ENCODE measurements at regions not wholly inside any gene's neighbourhood (a gene's known extent, or its start where the extent isn't known, plus 50 kb on each side); places are given as distances from the start of the nearest gene placed in this dataset.

DNA sequence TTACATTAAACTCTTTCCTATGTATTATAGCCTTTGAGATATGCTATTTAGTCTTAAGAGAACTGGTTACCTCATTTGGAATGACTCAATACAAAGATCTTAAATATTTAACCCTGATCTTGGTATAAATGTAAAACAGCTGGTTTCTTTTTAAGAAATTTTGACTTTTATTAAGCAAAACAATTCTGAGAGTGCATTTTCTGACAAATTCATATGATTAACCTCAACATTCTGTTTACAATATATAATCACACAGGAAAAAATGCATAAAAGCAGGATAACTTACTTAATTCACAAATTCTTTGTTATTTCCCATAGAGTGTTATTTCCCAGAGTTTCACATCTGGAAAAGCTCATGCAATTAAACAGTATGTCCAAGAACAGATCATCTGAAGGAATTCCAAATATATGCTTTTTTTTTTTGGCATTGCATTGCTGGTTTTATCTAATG, 400.4 kb upstream of the THBS1 start:
- DNase-seq (ENCODE audit: low read depth) = no peak
- Histone ChIP-seq H3K36me3 (ENCODE audit: control insufficient read depth, insufficient read depth, low read length) (no peaks in the 10 kb centered on the region), H3K27me3 (ENCODE audit: control insufficient read depth, insufficient read depth, low read length) (no peaks in the 10 kb centered on the region), H3K4me3 (ENCODE audit: low read depth, low read length) (no peak overlapping the region)
- TF ChIP-seq, protein P1, sequence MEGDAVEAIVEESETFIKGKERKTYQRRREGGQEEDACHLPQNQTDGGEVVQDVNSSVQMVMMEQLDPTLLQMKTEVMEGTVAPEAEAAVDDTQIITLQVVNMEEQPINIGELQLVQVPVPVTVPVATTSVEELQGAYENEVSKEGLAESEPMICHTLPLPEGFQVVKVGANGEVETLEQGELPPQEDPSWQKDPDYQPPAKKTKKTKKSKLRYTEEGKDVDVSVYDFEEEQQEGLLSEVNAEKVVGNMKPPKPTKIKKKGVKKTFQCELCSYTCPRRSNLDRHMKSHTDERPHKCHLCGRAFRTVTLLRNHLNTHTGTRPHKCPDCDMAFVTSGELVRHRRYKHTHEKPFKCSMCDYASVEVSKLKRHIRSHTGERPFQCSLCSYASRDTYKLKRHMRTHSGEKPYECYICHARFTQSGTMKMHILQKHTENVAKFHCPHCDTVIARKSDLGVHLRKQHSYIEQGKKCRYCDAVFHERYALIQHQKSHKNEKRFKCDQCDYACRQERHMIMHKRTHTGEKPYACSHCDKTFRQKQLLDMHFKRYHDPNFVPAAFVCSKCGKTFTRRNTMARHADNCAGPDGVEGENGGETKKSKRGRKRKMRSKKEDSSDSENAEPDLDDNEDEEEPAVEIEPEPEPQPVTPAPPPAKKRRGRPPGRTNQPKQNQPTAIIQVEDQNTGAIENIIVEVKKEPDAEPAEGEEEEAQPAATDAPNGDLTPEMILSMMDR (IDR thresholded peaks at IDR 0.05; ENCODE audit: insufficient read depth, low read length, poor library complexity, severe bottlenecking) = no peak

- no peaks in the 10 kb centered on the region for H3K36me3 ChIP-seq (ENCODE audit: control insufficient read depth, insufficient read depth, low read length)
- TF ChIP-seq, protein P1 (IDR thresholded peaks at IDR 0.05; ENCODE audit: insufficient read depth, low read length, poor library complexity, severe bottlenecking) = no peak
- no peaks in the 10 kb centered on the region for H3K27me3 ChIP-seq (ENCODE audit: control insufficient read depth, insufficient read depth, low read length)
- no peak for DNase-seq (ENCODE audit: low read depth)
- no peak overlapping the region for H3K4me3 ChIP-seq (ENCODE audit: low read depth, low read length)
Measured at GRCh38 chr15:39181056-39181747, 399.7 kb upstream of the THBS1 start.

DNA sequence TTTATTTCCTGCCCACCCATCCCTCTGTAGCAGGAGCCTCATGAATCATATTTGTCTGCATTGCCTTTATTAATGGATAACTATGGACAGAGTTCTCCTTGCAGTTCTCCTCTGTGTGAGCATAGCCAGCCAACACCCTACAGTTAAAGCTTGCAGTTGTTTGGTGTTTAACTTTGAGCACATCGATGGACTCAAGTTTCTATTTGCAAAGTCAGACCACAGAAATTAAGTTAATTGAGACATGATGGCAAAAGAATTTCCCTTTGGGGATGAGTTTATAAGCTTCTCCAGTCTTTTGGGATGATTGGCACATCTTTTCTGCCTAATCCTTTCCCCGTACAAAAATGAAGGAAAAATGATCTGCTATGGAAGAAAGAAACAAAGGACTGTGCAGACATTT, 398.9 kb upstream of the THBS1 start:
- TF ChIP-seq, protein P1 (IDR thresholded peaks at IDR 0.05; ENCODE audit: insufficient read depth, low read length, poor library complexity, severe bottlenecking) = no peak
- Histone ChIP-seq H3K36me3 (ENCODE audit: control insufficient read depth, insufficient read depth, low read length) (no peaks in the 10 kb centered on the region), H3K4me3 (ENCODE audit: low read depth, low read length) (no peak overlapping the region), H3K27me3 (ENCODE audit: control insufficient read depth, insufficient read depth, low read length) (no peaks in the 10 kb centered on the region)
- no peak for DNase-seq (ENCODE audit: low read depth)

DNA sequence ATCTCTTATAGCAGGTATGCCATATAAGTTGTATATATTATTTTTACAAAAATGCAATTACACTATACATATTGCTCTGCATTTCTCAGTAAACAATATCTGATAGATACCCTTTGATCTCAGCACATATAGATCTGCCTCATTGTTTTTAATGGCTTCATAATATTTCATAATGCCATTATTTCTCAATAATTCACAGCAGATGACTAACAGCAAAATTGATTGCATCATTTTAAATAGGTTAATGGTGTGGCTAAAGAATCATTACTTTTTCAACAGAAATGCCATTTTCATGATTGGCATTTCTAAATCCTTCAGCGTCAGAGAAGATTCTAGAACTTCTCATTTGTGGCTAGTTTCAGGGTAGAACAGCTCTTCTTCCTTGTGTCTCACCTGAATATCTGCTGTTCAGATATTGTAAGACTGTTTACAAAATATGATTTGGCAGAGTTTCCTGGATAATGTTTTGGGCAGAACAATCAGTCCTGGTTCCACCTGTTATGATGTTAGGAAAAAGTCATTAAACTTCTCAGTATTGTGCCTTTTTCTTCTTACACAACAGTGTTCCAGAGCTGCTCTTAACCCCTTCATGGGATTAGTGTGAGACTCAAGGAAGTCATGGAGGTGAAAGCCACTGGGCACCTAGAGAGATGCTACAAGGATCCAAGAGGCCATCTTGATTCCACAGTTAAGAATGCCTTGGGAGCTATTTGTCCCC, 397.6 kb upstream of the THBS1 start:
- Histone ChIP-seq H3K4me3 (ENCODE audit: low read depth, low read length) (no peak overlapping the region), H3K36me3 (ENCODE audit: control insufficient read depth, insufficient read depth, low read length) (no peaks in the 10 kb centered on the region), H3K27me3 (ENCODE audit: control insufficient read depth, insufficient read depth, low read length) (no peaks in the 10 kb centered on the region)
- TF ChIP-seq, protein P1 (IDR thresholded peaks at IDR 0.05; ENCODE audit: insufficient read depth, low read length, poor library complexity, severe bottlenecking) = no peak
- DNase-seq (ENCODE audit: low read depth) = no peak

- TF ChIP-seq, protein P1 (IDR thresholded peaks at IDR 0.05; ENCODE audit: insufficient read depth, low read length, poor library complexity, severe bottlenecking) = no peak
- DNase-seq (ENCODE audit: low read depth) = no peak
- H3K27me3 ChIP-seq (ENCODE audit: control insufficient read depth, insufficient read depth, low read length) = no peaks in the 10 kb centered on the region
- H3K36me3 ChIP-seq (ENCODE audit: control insufficient read depth, insufficient read depth, low read length) = no peaks in the 10 kb centered on the region
- no peak overlapping the region for H3K4me3 ChIP-seq (ENCODE audit: low read depth, low read length)
Measured at GRCh38 chr15:39184701-39185390, 396.0 kb upstream of the THBS1 start.

Measured in kidney epithelial cell (primary cell).